C4-2B (cell line): ENCODE measurements at regions not wholly inside any gene's neighbourhood (a gene's known extent, or its start where the extent isn't known, plus 50 kb on each side); places are given as distances from the start of the nearest gene placed in this dataset.

Experiments
- CTCF ChIP-seq: fragments of 450-650 bp; conservative IDR thresholded peaks from 2 replicates; pipeline ENCODE4 v1.5.1; 2017; ENCODE audit warnings: mild to moderate bottlenecking
- ZFX ChIP-seq: fragments of 450-650 bp; IDR thresholded peaks from 2 replicates; pipeline ENCODE4 v1.6.1; 2017

- TF ChIP-seq CTCF (no peak), ZFX (no peak)
Observed at GRCh38 chr6:104239971-104240370, 619.7 kb downstream of the HACE1 start.
